ENCODE measurements at regions not wholly inside any gene's neighbourhood (a gene's known extent, or its start where the extent isn't known, plus 50 kb on each side); places are given as distances from the start of the nearest gene placed in this dataset.
"Not testable (repeated sequence)": the region's sequence is repeated elsewhere in the genome, so short reads cannot be mapped to it uniquely, and the experiment has no call there.

- TF ChIP-seq POLR2AphosphoS5 (IDR thresholded peaks at IDR 0.05; ENCODE audit: low read depth, low read length); POLR2A (IDR thresholded peaks at IDR 0.05; ENCODE audit: low read depth, low read length); TAF1 (IDR thresholded peaks at IDR 0.05; ENCODE audit: borderline replicate concordance, low read depth, low read length): not testable (repeated sequence)
Observed at GRCh38 chr4:107409872-107410271, 310.2 kb downstream of the PAPSS1 start.
